BLaER1 treated with 17β-estradiol and CSF1 and Interleukin-3, amounts not matched to agents 10 nM and 100 nM (cell line): ENCODE measurements at regions not wholly inside any gene's neighbourhood (a gene's known extent, or its start where the extent isn't known, plus 50 kb on each side); places are given as distances from the start of the nearest gene placed in this dataset.
A peak's percentile ranks its signal among the peaks of the same experiment; 100 is the strongest.

Source experiments
- H3K27ac ChIP-seq, 11 experiments: shearing (Covaris generic); formaldehyde crosslinking; 2 replicates each; pipeline ENCODE4 v1.8.1; 2022
- H3K27me3 ChIP-seq, 11 experiments: shearing (Covaris generic); formaldehyde crosslinking; 2 replicates each; pipeline ENCODE4 v1.8.1; 2022
- H3K36me3 ChIP-seq, 11 experiments: shearing (Covaris generic); formaldehyde crosslinking; 2 replicates each; pipeline ENCODE4 v1.8.1; 2022
- H3K4me1 ChIP-seq, 10 experiments: shearing (Covaris generic); formaldehyde crosslinking; 2 replicates each; pipeline ENCODE4 v1.8.1; 2022
- H3K4me2 ChIP-seq, 11 experiments: shearing (Covaris generic); formaldehyde crosslinking; 2 replicates each; pipeline ENCODE4 v1.8.1; 2022
- H3K4me3 ChIP-seq, 10 experiments: shearing (Covaris generic); formaldehyde crosslinking; 2 replicates each; pipeline ENCODE4 v1.8.1; 2022
- H3K9ac ChIP-seq, 11 experiments: shearing (Covaris generic); formaldehyde crosslinking; 2 replicates each; pipeline ENCODE4 v1.8.1; 2022
- H3K9me3 ChIP-seq, 11 experiments: shearing (Covaris generic); formaldehyde crosslinking; replicated peaks in 1 of 11; 2 replicates each; pipeline ENCODE4 v1.8.1; 2022
- H4K20me1 ChIP-seq, 11 experiments: shearing (Covaris generic); formaldehyde crosslinking; 2 replicates each; pipeline ENCODE4 v1.8.1; 2022
- Cebpa-rat ChIP-seq, 11 experiments: shearing (Covaris generic); IDR thresholded peaks; 2 replicates each; pipeline ENCODE4 v1.8.1; 2022

- Histone ChIP-seq H4K20me1 (0 out of 22 replicates have a peak, but pooled peaks cover 0 to 5% (median 0%) of the 10 kb centered on the region in 11 experiments), H3K4me1 (peaks cover 11 to 64% (median 36%) of the 10 kb centered on the region in 10 experiments), H3K4me2 (0 out of 22 replicates have a peak overlapping the region, but pooled peaks of 1 of the 11 experiments have one; percentile 1), H3K27ac (0 out of 22 replicates have a peak overlapping the region, but pooled peaks of 1 of the 11 experiments have one; percentile 13), H3K9me3 (peaks cover 13 to 25% (median 15%) of the 10 kb centered on the region in 11 experiments), H3K36me3 (no peaks in the 10 kb centered on the region), H3K9ac (no peak overlapping the region), H3K4me3 (no peak overlapping the region), H3K27me3 (peaks cover 0 to 42% (median 9%) of the 10 kb centered on the region in 11 experiments; a peak in 14 of 22 replicates)
- TF ChIP-seq Cebpa-rat (IDR thresholded peaks at IDR 0.05), result no peak
Measured at GRCh38 chr9:134536931-134537330, 104.7 kb upstream of the COL5A1 start.

- TF ChIP-seq Cebpa-rat (IDR thresholded peaks at IDR 0.05), result no peak
- Histone ChIP-seq H3K27me3 (peaks cover 0 to 42% (median 9%) of the 10 kb centered on the region in 11 experiments; a peak in 14 of 22 replicates), H3K9me3 (peaks cover 16 to 24% (median 20%) of the 10 kb centered on the region in 11 experiments), H4K20me1 (0 out of 22 replicates have a peak, but pooled peaks cover 0 to 5% (median 0%) of the 10 kb centered on the region in 11 experiments), H3K4me3 (no peak overlapping the region), H3K9ac (no peak overlapping the region; a peak in 1 of 22 replicates), H3K4me2 (peak overlapping the region in 8 of 11 experiments; percentile 6 to 68 (median 46); a peak in 14 of 22 replicates), H3K36me3 (no peaks in the 10 kb centered on the region), H3K27ac (no peak overlapping the region), H3K4me1 (peaks cover 11 to 59% (median 35%) of the 10 kb centered on the region in 10 experiments)
Measured at GRCh38 chr9:134537951-134538641, 103.5 kb upstream of the COL5A1 start.

- Histone ChIP-seq H3K27ac (no peak overlapping the region), H4K20me1 (0 out of 22 replicates have a peak, but pooled peaks cover 0 to 5% (median 0%) of the 10 kb centered on the region in 11 experiments), H3K9me3 (peaks cover 14 to 22% (median 19%) of the 10 kb centered on the region in 11 experiments), H3K4me1 (peaks cover 8 to 52% (median 32%) of the 10 kb centered on the region in 10 experiments), H3K27me3 (peaks cover 0 to 36% (median 9%) of the 10 kb centered on the region in 11 experiments; a peak in 14 of 22 replicates), H3K36me3 (no peaks in the 10 kb centered on the region), H3K9ac (no peak overlapping the region; a peak in 1 of 22 replicates), H3K4me3 (no peak overlapping the region), H3K4me2 (peak overlapping the region in 8 of 11 experiments; percentile 6 to 68 (median 46); a peak in 14 of 22 replicates)
- TF ChIP-seq Cebpa-rat (IDR thresholded peaks at IDR 0.05), result no peak
Measured at GRCh38 chr9:134538856-134539566, 102.6 kb upstream of the COL5A1 start.

GRCh38 chr9:134539586-134540194, 101.9 kb upstream of the COL5A1 start:
- no peak overlapping the region for H3K27ac ChIP-seq
- no peak for TF ChIP-seq Cebpa-rat (IDR thresholded peaks at IDR 0.05)
- no peak overlapping the region for H3K4me3 ChIP-seq
- H3K4me1 ChIP-seq, result peaks cover 1 to 46% (median 26%) of the 10 kb centered on the region in 10 experiments; a peak in 17 of 20 replicates
- no peaks in the 10 kb centered on the region for H3K36me3 ChIP-seq
- H3K9ac ChIP-seq, result no peak overlapping the region
- H3K27me3 ChIP-seq, result peaks cover 0 to 29% (median 9%) of the 10 kb centered on the region in 11 experiments; a peak in 14 of 22 replicates
- peak overlapping the region in 5 of 11 experiments; percentile 3 to 68 (median 15); a peak in 3 of 22 replicates for H3K4me2 ChIP-seq
- 0 out of 22 replicates have a peak, but pooled peaks cover 0 to 5% (median 0%) of the 10 kb centered on the region in 11 experiments for H4K20me1 ChIP-seq
- H3K9me3 ChIP-seq, result peaks cover 14 to 22% (median 19%) of the 10 kb centered on the region in 11 experiments

GRCh38 chr9:134540276-134541096, 101.1 kb upstream of the COL5A1 start:
- peaks cover 0 to 46% (median 24%) of the 10 kb centered on the region in 10 experiments; a peak in 15 of 20 replicates for H3K4me1 ChIP-seq
- H3K27ac ChIP-seq, result no peak overlapping the region
- H3K4me3 ChIP-seq, result no peak overlapping the region
- peaks cover 14 to 22% (median 19%) of the 10 kb centered on the region in 11 experiments for H3K9me3 ChIP-seq
- 0 out of 22 replicates have a peak, but pooled peaks cover 0 to 1% (median 0%) of the 10 kb centered on the region in 11 experiments for H4K20me1 ChIP-seq
- no peaks in the 10 kb centered on the region for H3K36me3 ChIP-seq
- TF ChIP-seq Cebpa-rat (IDR thresholded peaks at IDR 0.05), result no peak
- peaks cover 0 to 29% (median 4%) of the 10 kb centered on the region in 11 experiments; a peak in 14 of 22 replicates for H3K27me3 ChIP-seq
- H3K9ac ChIP-seq, result no peak overlapping the region
- 0 out of 22 replicates have a peak overlapping the region, but pooled peaks of 1 of the 11 experiments have one; percentile 56 for H3K4me2 ChIP-seq

GRCh38 chr9:134541097-134541747, 100.4 kb upstream of the COL5A1 start:
- Histone ChIP-seq H3K27me3 (peaks cover 0 to 34% (median 0%) of the 10 kb centered on the region in 11 experiments; a peak in 9 of 22 replicates), H3K9ac (no peak overlapping the region)

More at GRCh38 chr9:134541097-134541747, 100.4 kb upstream of the COL5A1 start:
- Histone ChIP-seq H3K36me3 (no peaks in the 10 kb centered on the region), H3K4me2 (no peak overlapping the region), H3K27ac (no peak overlapping the region), H3K4me3 (no peak overlapping the region), H3K9me3 (peaks cover 14 to 22% (median 19%) of the 10 kb centered on the region in 11 experiments), H4K20me1 (no peaks in the 10 kb centered on the region), H3K4me1 (peaks cover 0 to 51% (median 29%) of the 10 kb centered on the region in 10 experiments; a peak in 15 of 20 replicates)
- no peak for TF ChIP-seq Cebpa-rat (IDR thresholded peaks at IDR 0.05)
